Vagina (tissue), 2 donors: ENCODE measurements at regions not wholly inside any gene's neighbourhood (a gene's known extent, or its start where the extent isn't known, plus 50 kb on each side); places are given as distances from the start of the nearest gene placed in this dataset.

Experiments used
- DNase-seq, 2 donors: peaks; one replicate each; pipeline ENCODE4 v3.0.0-alpha.2; 2017; ENCODE audit errors: extremely low spot score in 2 of 2
- H3K27ac ChIP-seq: fragments of 200-600 bp; sonication (generic); one replicate; pipeline ENCODE4 v1.5.1; 2019
- H3K27me3 ChIP-seq: fragments of 200-600 bp; sonication (generic); one replicate; pipeline ENCODE4 v1.5.1; 2019
- H3K36me3 ChIP-seq, 2 donors: fragments of 200-600 bp; sonication (generic); one replicate each; pipeline ENCODE4 v1.5.1; 2017 to 2019
- H3K4me1 ChIP-seq: fragments of 200-600 bp; sonication (generic); one replicate; pipeline ENCODE4 v1.5.1; 2019
- H3K4me3 ChIP-seq, 2 donors: fragments of 200-600 bp; sonication (generic); 1 replicate in 1 of 2; 2 replicates in 1 of 2; pipeline ENCODE4 v1.5.1; 2016 to 2019
- H3K9me3 ChIP-seq: fragments of 200-600 bp; sonication (generic); one replicate; pipeline ENCODE4 v1.5.1; 2019
- POLR2A ChIP-seq, 2 donors: fragments of 450-650 bp; IDR thresholded peaks; one replicate each; pipeline ENCODE4 v1.6.1; 2017; ENCODE audit warnings: antibody characterized with exemption in 2 of 2, mild to moderate bottlenecking in 2 of 2, moderate library complexity in 2 of 2
- POLR2AphosphoS5 ChIP-seq, 2 donors: sonication (generic); formaldehyde crosslinking; IDR thresholded peaks; one replicate each; pipeline ENCODE4 v1.9.0; 2017; ENCODE audit warnings: antibody characterized with exemption in 2 of 2, mild to moderate bottlenecking in 2 of 2, low read depth in 1 of 2; ENCODE audit not compliant: insufficient read depth in 1 of 2
- intact Hi-C: fragments of 100-400 bp; cut with DNase I; formaldehyde crosslinking; loops from one replicate; pipeline ENCODE4 v1.15.1; 2023
- TF ChIP-seq, protein P1 (sequence below), 3 experiments: fragments of 450-650 bp in 2 of 3; fragments of 200-600 bp in 1 of 3; sonication (generic) in 1 of 3; IDR thresholded peaks; one replicate each; pipeline ENCODE4 v1.5.1; 2017 to 2019; ENCODE audit warnings: antibody characterized with exemption in 3 of 3, mild to moderate bottlenecking in 2 of 3, moderate library complexity in 2 of 3

- no peaks in the 10 kb centered on the region for H3K36me3 ChIP-seq
- peaks cover 20% of the 10 kb centered on the region for H3K4me1 ChIP-seq
- TF ChIP-seq, protein P1, sequence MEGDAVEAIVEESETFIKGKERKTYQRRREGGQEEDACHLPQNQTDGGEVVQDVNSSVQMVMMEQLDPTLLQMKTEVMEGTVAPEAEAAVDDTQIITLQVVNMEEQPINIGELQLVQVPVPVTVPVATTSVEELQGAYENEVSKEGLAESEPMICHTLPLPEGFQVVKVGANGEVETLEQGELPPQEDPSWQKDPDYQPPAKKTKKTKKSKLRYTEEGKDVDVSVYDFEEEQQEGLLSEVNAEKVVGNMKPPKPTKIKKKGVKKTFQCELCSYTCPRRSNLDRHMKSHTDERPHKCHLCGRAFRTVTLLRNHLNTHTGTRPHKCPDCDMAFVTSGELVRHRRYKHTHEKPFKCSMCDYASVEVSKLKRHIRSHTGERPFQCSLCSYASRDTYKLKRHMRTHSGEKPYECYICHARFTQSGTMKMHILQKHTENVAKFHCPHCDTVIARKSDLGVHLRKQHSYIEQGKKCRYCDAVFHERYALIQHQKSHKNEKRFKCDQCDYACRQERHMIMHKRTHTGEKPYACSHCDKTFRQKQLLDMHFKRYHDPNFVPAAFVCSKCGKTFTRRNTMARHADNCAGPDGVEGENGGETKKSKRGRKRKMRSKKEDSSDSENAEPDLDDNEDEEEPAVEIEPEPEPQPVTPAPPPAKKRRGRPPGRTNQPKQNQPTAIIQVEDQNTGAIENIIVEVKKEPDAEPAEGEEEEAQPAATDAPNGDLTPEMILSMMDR (IDR thresholded peaks at IDR 0.05) = no peak
- TF ChIP-seq POLR2AphosphoS5 (IDR thresholded peaks at IDR 0.05; ENCODE audit: insufficient read depth in 1 of 2, low read depth in 1 of 2) (no peak), POLR2A (IDR thresholded peaks at IDR 0.05) (no peak)
- no peak overlapping the region for H3K27ac ChIP-seq
- no peak for DNase-seq
- intact Hi-C loops = no loop called here
- H3K4me3 ChIP-seq = no peak overlapping the region
- H3K27me3 ChIP-seq = no peaks in the 10 kb centered on the region
- H3K9me3 ChIP-seq = no peaks in the 10 kb centered on the region
Measured at GRCh38 chr3:43218156-43218555, 68.2 kb upstream of the SNRK start.

- no peaks in the 10 kb centered on the region for H3K27me3 ChIP-seq
- TF ChIP-seq, protein P1 (IDR thresholded peaks at IDR 0.05) = no peak
- no peak for TF ChIP-seq POLR2A (IDR thresholded peaks at IDR 0.05)
- TF ChIP-seq POLR2AphosphoS5 (IDR thresholded peaks at IDR 0.05; ENCODE audit: insufficient read depth in 1 of 2, low read depth in 1 of 2) = no peak
- H3K36me3 ChIP-seq = no peaks in the 10 kb centered on the region
- no peak overlapping the region for H3K27ac ChIP-seq
- H3K4me1 ChIP-seq = peaks cover 20% of the 10 kb centered on the region
- DNase-seq = no peak
- H3K9me3 ChIP-seq = no peaks in the 10 kb centered on the region
- intact Hi-C loops = no loop called here
- H3K4me3 ChIP-seq = no peak overlapping the region
Measured at GRCh38 chr3:43217633-43218032, 68.7 kb upstream of the SNRK start.

DNA sequence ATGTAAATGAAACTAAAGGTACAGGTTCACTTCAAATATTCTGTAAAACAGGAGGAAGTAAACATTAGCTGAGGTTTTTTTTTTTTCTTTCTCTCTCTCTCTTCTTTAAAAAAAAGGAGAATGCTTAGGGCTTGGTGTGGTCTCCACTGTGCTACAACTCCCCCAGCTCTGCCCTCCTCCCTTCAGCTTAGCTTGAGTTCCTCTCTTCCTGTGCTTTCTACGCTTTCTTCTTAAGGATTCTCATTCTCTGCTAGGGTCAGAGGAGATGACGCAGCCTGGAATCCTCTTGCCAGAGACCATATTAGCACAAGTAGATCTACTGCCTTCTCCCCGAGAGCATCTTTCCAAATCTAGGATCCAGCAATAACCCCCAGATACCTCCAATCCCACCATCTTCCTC lies 69.1 kb upstream of the SNRK start:
- H3K27ac ChIP-seq = no peak overlapping the region
- TF ChIP-seq, protein P1 (IDR thresholded peaks at IDR 0.05) = no peak
- no peak for TF ChIP-seq POLR2A (IDR thresholded peaks at IDR 0.05)
- no peak for TF ChIP-seq POLR2AphosphoS5 (IDR thresholded peaks at IDR 0.05; ENCODE audit: insufficient read depth in 1 of 2, low read depth in 1 of 2)
- intact Hi-C loops = no loop called here
- H3K4me1 ChIP-seq = peaks cover 20% of the 10 kb centered on the region
- H3K36me3 ChIP-seq = no peaks in the 10 kb centered on the region
- no peaks in the 10 kb centered on the region for H3K27me3 ChIP-seq
- DNase-seq = no peak
- no peaks in the 10 kb centered on the region for H3K9me3 ChIP-seq
- H3K4me3 ChIP-seq = no peak overlapping the region

- peaks cover 24% of the 10 kb centered on the region for H3K4me1 ChIP-seq
- no peaks in the 10 kb centered on the region for H3K27me3 ChIP-seq
- no peak for DNase-seq
- no peaks in the 10 kb centered on the region for H3K36me3 ChIP-seq
- H3K27ac ChIP-seq = no peak overlapping the region
- TF ChIP-seq POLR2AphosphoS5 (IDR thresholded peaks at IDR 0.05; ENCODE audit: insufficient read depth in 1 of 2, low read depth in 1 of 2) (no peak), POLR2A (IDR thresholded peaks at IDR 0.05) (no peak)
- TF ChIP-seq, protein P1 (IDR thresholded peaks at IDR 0.05) = no peak
- no peaks in the 10 kb centered on the region for H3K9me3 ChIP-seq
- H3K4me3 ChIP-seq = no peak overlapping the region
- intact Hi-C loops = no loop called here
Measured at GRCh38 chr3:43215663-43216275, 70.6 kb upstream of the SNRK start.

- no peaks in the 10 kb centered on the region for H3K9me3 ChIP-seq
- no peak overlapping the region for H3K27ac ChIP-seq
- H3K4me1 ChIP-seq = peaks cover 29% of the 10 kb centered on the region
- no peaks in the 10 kb centered on the region for H3K27me3 ChIP-seq
- no peak overlapping the region for H3K4me3 ChIP-seq
- no peaks in the 10 kb centered on the region for H3K36me3 ChIP-seq
- intact Hi-C loops = no loop called here
- DNase-seq = no peak
- TF ChIP-seq POLR2AphosphoS5 (IDR thresholded peaks at IDR 0.05; ENCODE audit: insufficient read depth in 1 of 2, low read depth in 1 of 2) (no peak), POLR2A (IDR thresholded peaks at IDR 0.05) (no peak)
- TF ChIP-seq, protein P1 (IDR thresholded peaks at IDR 0.05) = no peak
Measured at GRCh38 chr3:43215138-43215537, 71.2 kb upstream of the SNRK start.
